HepG2 (cell line): ENCODE measurements at regions not wholly inside any gene's neighbourhood (a gene's known extent, or its start where the extent isn't known, plus 50 kb on each side); places are given as distances from the start of the nearest gene placed in this dataset.

Experiments used
- ATAC-seq: fragments of 200-7000 bp; cut with Tn5 transposase; 3 replicates; pipeline ENCODE4 v1.9.1; 2020; ENCODE audit warnings: mild to moderate bottlenecking, moderate library complexity
- BruUV-seq: library from RNA; stranded (reverse); fragments of 400-500 nt; replicated peaks from 2 replicates; lab custom pipeline; 2021; lab: Mats Ljungman, UMichigan
- CTCF ChIA-PET: fragments of 300-600 bp; formaldehyde crosslinking; extraction: SDS; loops from one replicate; lab custom pipeline; 2021; ENCODE audit warnings: low total read pairs, inconsistent platforms, low intra/inter-chr PET ratio; lab: Yijun Ruan, JAX
- POLR2A ChIA-PET: fragments of 350-600 bp; sonication (Branson Sonifier 250); formaldehyde crosslinking; loops from one replicate; lab custom pipeline; 2020; ENCODE audit warnings: antibody characterized with exemption, inconsistent platforms; lab: Yijun Ruan, JAX
- DNase-seq: peaks from one replicate; pipeline ENCODE4 v3.0.0-alpha.2; 2015; ENCODE audit warnings: low spot score
- FAIRE-seq: peaks from 3 replicates; lab custom pipeline; 2011; peaks lifted over from hg19 to GRCh38; lab: Jason Lieb, UNC
- H2AFZ ChIP-seq: one replicate; pipeline ENCODE4 v1.6.1; 2011; ENCODE audit warnings: low read length, inconsistent platforms
- H3K27ac ChIP-seq: fragments of 300-600 bp; 3 replicates; pipeline ENCODE4 v1.8.0; 2011; ENCODE audit warnings: mixed run types, mild to moderate bottlenecking, mixed read lengths, low read length, inconsistent platforms; ENCODE audit not compliant: insufficient read depth; ENCODE audit errors: extremely low read length
- H3K27me3 ChIP-seq, 2 experiments: fragments of 200-600 bp in 1 of 2; 2 replicates in 1 of 2; 3 replicates in 1 of 2; pipeline versions ENCODE4 v1.6.0 to v1.8.0; 2011; ENCODE audit warnings: low read length in 2 of 2, mild to moderate bottlenecking in 2 of 2, moderate library complexity in 2 of 2, inconsistent platforms in 1 of 2; ENCODE audit not compliant: insufficient read depth in 2 of 2, control insufficient read depth in 1 of 2
- H3K36me3 ChIP-seq, 2 experiments: fragments of 200-600 bp in 1 of 2; replicated peaks in 1 of 2; 2 replicates in 1 of 2; 3 replicates in 1 of 2; pipeline versions ENCODE4 v1.5.1 to v1.8.0; 2011; ENCODE audit warnings: low read length in 2 of 2, inconsistent platforms in 1 of 2; ENCODE audit not compliant: insufficient read depth in 2 of 2, control insufficient read depth in 1 of 2
- H3K4me1 ChIP-seq: 2 replicates; pipeline ENCODE4 v1.5.1; 2012; ENCODE audit warnings: low read length, inconsistent platforms; ENCODE audit not compliant: insufficient read depth
- H3K4me2 ChIP-seq: 2 replicates; pipeline ENCODE4 v1.6.0; 2011; ENCODE audit warnings: low read depth, low read length, inconsistent platforms
- H3K4me3 ChIP-seq, 3 experiments: fragments of 200-600 bp in 1 of 3; sonication (generic), shearing (Covaris generic) in 1 of 3; replicated peaks in 1 of 3; 2 replicates each; pipeline ENCODE4 v1.5.1; 2011 to 2016; ENCODE audit warnings: low read length in 3 of 3, inconsistent platforms in 2 of 3, low read depth in 2 of 3, mild to moderate bottlenecking in 2 of 3, control low read depth in 1 of 3, mixed read lengths in 1 of 3; ENCODE audit not compliant: insufficient read depth in 1 of 3
- H3K79me2 ChIP-seq: one replicate; pipeline ENCODE4 v1.6.1; 2011; ENCODE audit warnings: low read length, inconsistent platforms; ENCODE audit not compliant: insufficient read depth
- H3K9ac ChIP-seq: 2 replicates; pipeline ENCODE4 v1.6.0; 2011; ENCODE audit warnings: mild to moderate bottlenecking, low read depth, low read length, inconsistent platforms; ENCODE audit not compliant: insufficient read depth
- H3K9me3 ChIP-seq: 2 replicates; pipeline ENCODE4 v1.5.1; 2012; ENCODE audit warnings: mild to moderate bottlenecking, low read length
- H4K20me1 ChIP-seq: 2 replicates; pipeline ENCODE4 v1.6.0; 2011; ENCODE audit warnings: inconsistent platforms, mild to moderate bottlenecking, low read length, moderate library complexity; ENCODE audit not compliant: insufficient read depth
- WGBS: methylation state at CpG from one replicate; pipeline ENCODE4 v1.1.6; 2017; ENCODE audit warnings: low lambda C conversion rate; 5-methylcytosine and 5-hydroxymethylcytosine counted together
- in situ Hi-C: cut with HindIII; loops from 2 replicates; pipeline ENCODE4 v1.10.0; 2017; ENCODE audit warnings: low pct_unique_long_range_greater_than_20kb; ENCODE audit not compliant: extremely low pct_ligation_motif_present
- intact Hi-C: fragments of 100-400 bp; cut with micrococcal nuclease; formaldehyde crosslinking; loops from one replicate; pipeline ENCODE4 v1.10.0; 2022; ENCODE audit not compliant: unreplicated experiment
- TF ChIP-seq, protein P1 (sequence below): sonication (generic); formaldehyde crosslinking; IDR thresholded peaks from 2 replicates; pipeline ENCODE4 v1.8.0; 2022; ENCODE audit warnings: missing genetic modification reagents, mild to moderate bottlenecking, borderline replicate concordance
- TF ChIP-seq, protein P2 (sequence below): sonication (generic); formaldehyde crosslinking; IDR thresholded peaks from 2 replicates; pipeline ENCODE4 v1.4.0; 2020; ENCODE audit warnings: missing genetic modification reagents, borderline replicate concordance

DNA sequence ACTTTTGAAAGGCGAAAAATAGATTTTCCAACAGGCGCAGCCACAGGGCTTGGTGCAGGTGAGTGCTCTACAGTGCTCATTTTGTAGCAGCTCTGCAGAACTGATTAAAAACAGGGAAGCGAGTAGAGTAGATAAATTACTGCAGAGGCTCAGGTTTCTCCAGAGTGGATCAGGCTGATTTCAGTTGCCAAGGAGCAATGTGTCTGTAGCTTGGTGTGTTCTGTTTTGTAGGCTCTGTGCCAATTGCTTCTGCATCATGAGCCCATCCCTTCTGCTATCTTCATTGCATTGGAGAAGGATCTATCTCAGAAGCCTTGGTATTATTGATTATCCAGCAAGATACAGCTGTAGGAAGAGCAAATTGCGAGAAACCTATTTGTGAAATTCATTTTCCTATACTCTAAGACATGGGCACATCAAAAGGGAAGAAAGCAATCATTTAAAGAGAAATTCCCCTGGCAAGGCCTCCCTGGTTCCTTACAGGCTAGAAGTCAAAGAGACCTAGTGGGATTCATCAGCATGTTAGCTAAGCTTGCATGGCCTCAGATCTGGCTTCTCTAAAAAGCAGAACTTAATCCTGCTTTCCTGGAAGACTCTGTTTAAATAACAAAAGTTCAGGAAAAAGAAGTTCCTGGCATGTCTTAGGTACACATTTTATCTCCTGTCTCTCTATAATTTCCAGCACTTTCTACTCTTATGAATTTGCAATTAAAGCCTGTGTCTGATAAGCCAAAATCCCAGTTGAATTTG is 432.4 kb upstream of the ATP10A start:
- no peaks in the 10 kb centered on the region for H3K4me1 ChIP-seq
- no peaks in the 10 kb centered on the region for H4K20me1 ChIP-seq
- H3K36me3 ChIP-seq, result no peaks in the 10 kb centered on the region
- no peak overlapping the region for H2AFZ ChIP-seq
- H3K27me3 ChIP-seq, result no peaks in the 10 kb centered on the region
- H3K27ac ChIP-seq, result no peak overlapping the region
- BruUV-seq, result no TSS peak
- no peaks in the 10 kb centered on the region for H3K79me2 ChIP-seq
- H3K9ac ChIP-seq, result no peak overlapping the region
- 13% methylated on average over 4 of the region's 4 CpGs for WGBS
- H3K9me3 ChIP-seq, result peaks cover 92% of the 10 kb centered on the region
- no peak overlapping the region for H3K4me2 ChIP-seq
- intact Hi-C loops, result no loop called here
- no peak for FAIRE-seq
- no peak for DNase-seq
- POLR2A ChIA-PET, result no interaction called here
- H3K4me3 ChIP-seq, result no peak overlapping the region
- in situ Hi-C loops, result no loop called here
- TF ChIP-seq, protein P1, sequence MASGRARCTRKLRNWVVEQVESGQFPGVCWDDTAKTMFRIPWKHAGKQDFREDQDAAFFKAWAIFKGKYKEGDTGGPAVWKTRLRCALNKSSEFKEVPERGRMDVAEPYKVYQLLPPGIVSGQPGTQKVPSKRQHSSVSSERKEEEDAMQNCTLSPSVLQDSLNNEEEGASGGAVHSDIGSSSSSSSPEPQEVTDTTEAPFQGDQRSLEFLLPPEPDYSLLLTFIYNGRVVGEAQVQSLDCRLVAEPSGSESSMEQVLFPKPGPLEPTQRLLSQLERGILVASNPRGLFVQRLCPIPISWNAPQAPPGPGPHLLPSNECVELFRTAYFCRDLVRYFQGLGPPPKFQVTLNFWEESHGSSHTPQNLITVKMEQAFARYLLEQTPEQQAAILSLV, result no peak
- TF ChIP-seq, protein P2, sequence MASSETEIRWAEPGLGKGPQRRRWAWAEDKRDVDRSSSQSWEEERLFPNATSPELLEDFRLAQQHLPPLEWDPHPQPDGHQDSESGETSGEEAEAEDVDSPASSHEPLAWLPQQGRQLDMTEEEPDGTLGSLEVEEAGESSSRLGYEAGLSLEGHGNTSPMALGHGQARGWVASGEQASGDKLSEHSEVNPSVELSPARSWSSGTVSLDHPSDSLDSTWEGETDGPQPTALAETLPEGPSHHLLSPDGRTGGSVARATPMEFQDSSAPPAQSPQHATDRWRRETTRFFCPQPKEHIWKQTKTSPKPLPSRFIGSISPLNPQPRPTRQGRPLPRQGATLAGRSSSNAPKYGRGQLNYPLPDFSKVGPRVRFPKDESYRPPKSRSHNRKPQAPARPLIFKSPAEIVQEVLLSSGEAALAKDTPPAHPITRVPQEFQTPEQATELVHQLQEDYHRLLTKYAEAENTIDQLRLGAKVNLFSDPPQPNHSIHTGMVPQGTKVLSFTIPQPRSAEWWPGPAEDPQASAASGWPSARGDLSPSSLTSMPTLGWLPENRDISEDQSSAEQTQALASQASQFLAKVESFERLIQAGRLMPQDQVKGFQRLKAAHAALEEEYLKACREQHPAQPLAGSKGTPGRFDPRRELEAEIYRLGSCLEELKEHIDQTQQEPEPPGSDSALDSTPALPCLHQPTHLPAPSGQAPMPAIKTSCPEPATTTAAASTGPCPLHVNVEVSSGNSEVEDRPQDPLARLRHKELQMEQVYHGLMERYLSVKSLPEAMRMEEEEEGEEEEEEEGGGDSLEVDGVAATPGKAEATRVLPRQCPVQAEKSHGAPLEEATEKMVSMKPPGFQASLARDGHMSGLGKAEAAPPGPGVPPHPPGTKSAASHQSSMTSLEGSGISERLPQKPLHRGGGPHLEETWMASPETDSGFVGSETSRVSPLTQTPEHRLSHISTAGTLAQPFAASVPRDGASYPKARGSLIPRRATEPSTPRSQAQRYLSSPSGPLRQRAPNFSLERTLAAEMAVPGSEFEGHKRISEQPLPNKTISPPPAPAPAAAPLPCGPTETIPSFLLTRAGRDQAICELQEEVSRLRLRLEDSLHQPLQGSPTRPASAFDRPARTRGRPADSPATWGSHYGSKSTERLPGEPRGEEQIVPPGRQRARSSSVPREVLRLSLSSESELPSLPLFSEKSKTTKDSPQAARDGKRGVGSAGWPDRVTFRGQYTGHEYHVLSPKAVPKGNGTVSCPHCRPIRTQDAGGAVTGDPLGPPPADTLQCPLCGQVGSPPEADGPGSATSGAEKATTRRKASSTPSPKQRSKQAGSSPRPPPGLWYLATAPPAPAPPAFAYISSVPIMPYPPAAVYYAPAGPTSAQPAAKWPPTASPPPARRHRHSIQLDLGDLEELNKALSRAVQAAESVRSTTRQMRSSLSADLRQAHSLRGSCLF (CRISPR knock-in tag), result no peak
- TF ChIP-seq, all 625 proteins: peak for 0
- CTCF ChIA-PET, result no interaction called here
- no peak for ATAC-seq
